ES-I3 (cell line): ENCODE measurements at regions not wholly inside any gene's neighbourhood (a gene's known extent, or its start where the extent isn't known, plus 50 kb on each side); places are given as distances from the start of the nearest gene placed in this dataset.

ENCODE experiments used
- H3K36me3 ChIP-seq: 2 replicates; pipeline ENCODE4 v1.6.1; 2013; ENCODE audit warnings: mild to moderate bottlenecking, low read length, control low read depth, moderate library complexity; ENCODE audit not compliant: insufficient read depth
- H3K4me1 ChIP-seq: 2 replicates; pipeline ENCODE4 v1.6.1; 2013; ENCODE audit warnings: mild to moderate bottlenecking, control low read depth, low read length; ENCODE audit not compliant: insufficient read depth
- H3K9ac ChIP-seq: 2 replicates; pipeline ENCODE4 v1.6.1; 2013; ENCODE audit warnings: low read depth, mild to moderate bottlenecking, low read length, moderate library complexity
- H3K9me3 ChIP-seq: 2 replicates; pipeline ENCODE4 v1.6.1; 2013; ENCODE audit warnings: mild to moderate bottlenecking, low read length, moderate library complexity; ENCODE audit not compliant: control insufficient read depth, insufficient read depth

- no peaks in the 10 kb centered on the region for H3K9me3 ChIP-seq
- no peaks in the 10 kb centered on the region for H3K36me3 ChIP-seq
- H3K4me1 ChIP-seq: peaks cover 12% of the 10 kb centered on the region
- no peak overlapping the region for H3K9ac ChIP-seq
Measured at GRCh38 chr2:200253639-200254038, 52.9 kb upstream of the SPATS2L start.

GRCh38 chr2:200254773-200255172 is 51.7 kb upstream of the SPATS2L start:
- Histone ChIP-seq H3K9me3 (no peaks in the 10 kb centered on the region), H3K9ac (no peak overlapping the region), H3K36me3 (no peaks in the 10 kb centered on the region), H3K4me1 (peaks cover 12% of the 10 kb centered on the region)

- Histone ChIP-seq H3K9ac (no peak overlapping the region), H3K4me1 (peaks cover 12% of the 10 kb centered on the region), H3K9me3 (no peaks in the 10 kb centered on the region), H3K36me3 (no peaks in the 10 kb centered on the region)
Measured at GRCh38 chr2:200255549-200255948, 50.9 kb upstream of the SPATS2L start.
